H9 (cell line): ENCODE measurements at regions not wholly inside any gene's neighbourhood (a gene's known extent, or its start where the extent isn't known, plus 50 kb on each side); places are given as distances from the start of the nearest gene placed in this dataset.
"Not testable (repeated sequence)": the region's sequence is repeated elsewhere in the genome, so short reads cannot be mapped to it uniquely, and the experiment has no call there.

Experiments used
- DNase-seq: peaks from one replicate; pipeline ENCODE4 v3.0.0-alpha.2; 2017
- H2AFZ ChIP-seq: one replicate; pipeline ENCODE4 v1.6.1; 2013; ENCODE audit warnings: mild to moderate bottlenecking, low read length, control low read depth, moderate library complexity
- H2AK5ac ChIP-seq: 2 replicates; pipeline ENCODE4 v1.6.1; 2013; ENCODE audit warnings: low read length, control low read depth, mixed read lengths; ENCODE audit not compliant: insufficient read length
- H2BK120ac ChIP-seq: one replicate; pipeline ENCODE4 v1.6.1; 2013; ENCODE audit warnings: low read depth, mild to moderate bottlenecking, low read length, control low read depth, inconsistent platforms; ENCODE audit not compliant: poor library complexity, severe bottlenecking
- H2BK12ac ChIP-seq: 2 replicates; pipeline ENCODE4 v1.6.1; 2013; ENCODE audit warnings: low read length, control low read depth, mixed read lengths, low read depth; ENCODE audit not compliant: insufficient read length
- H2BK15ac ChIP-seq: 2 replicates; pipeline ENCODE4 v1.6.1; 2013; ENCODE audit warnings: low read depth, low read length, control low read depth
- H2BK20ac ChIP-seq: one replicate; pipeline ENCODE4 v1.6.1; 2013; ENCODE audit warnings: low read depth, mild to moderate bottlenecking, low read length, control low read depth, inconsistent platforms; ENCODE audit not compliant: poor library complexity, severe bottlenecking
- H2BK5ac ChIP-seq: 2 replicates; pipeline ENCODE4 v1.6.1; 2013; ENCODE audit warnings: low read length, control low read depth, mixed read lengths; ENCODE audit not compliant: insufficient read length
- H3K14ac ChIP-seq: 2 replicates; pipeline ENCODE4 v1.6.1; 2013; ENCODE audit warnings: low read length, control low read depth; ENCODE audit not compliant: insufficient read depth
- H3K18ac ChIP-seq: 2 replicates; pipeline ENCODE4 v1.6.1; 2013; ENCODE audit warnings: low read depth, mild to moderate bottlenecking, mixed read lengths, low read length, control low read depth; ENCODE audit not compliant: insufficient read length
- H3K23ac ChIP-seq: 2 replicates; pipeline ENCODE4 v1.6.1; 2013; ENCODE audit warnings: low read length, control low read depth, mixed read lengths, low read depth; ENCODE audit not compliant: insufficient read length
- H3K23me2 ChIP-seq: 2 replicates; pipeline ENCODE4 v1.6.1; 2013; ENCODE audit warnings: low read depth, mild to moderate bottlenecking, mixed read lengths, low read length, control low read depth; ENCODE audit not compliant: insufficient read length, poor library complexity, severe bottlenecking
- H3K27ac ChIP-seq: 2 replicates; pipeline ENCODE4 v1.5.1; 2013; ENCODE audit warnings: low read length, control low read depth, mixed read lengths, low read depth; ENCODE audit not compliant: insufficient read length
- H3K27me3 ChIP-seq: 2 replicates; pipeline ENCODE4 v1.6.1; 2013; ENCODE audit warnings: low read length, control low read depth, inconsistent platforms; ENCODE audit not compliant: insufficient read depth
- H3K4ac ChIP-seq: 2 replicates; pipeline ENCODE4 v1.6.1; 2013; ENCODE audit warnings: low read depth, mild to moderate bottlenecking, control low read depth, inconsistent platforms, low read length, moderate library complexity
- H3K4me1 ChIP-seq: 2 replicates; pipeline ENCODE4 v1.6.1; 2013; ENCODE audit warnings: low read length, control low read depth, inconsistent platforms; ENCODE audit not compliant: insufficient read depth
- H3K4me2 ChIP-seq: 2 replicates; pipeline ENCODE4 v1.6.1; 2013; ENCODE audit warnings: low read length, control low read depth, mixed read lengths; ENCODE audit not compliant: insufficient read length, insufficient read depth
- H3K56ac ChIP-seq: 2 replicates; pipeline ENCODE4 v1.6.1; 2013; ENCODE audit warnings: low read depth, mild to moderate bottlenecking, mixed read lengths, low read length, control low read depth; ENCODE audit not compliant: insufficient read length
- H3K79me1 ChIP-seq: 2 replicates; pipeline ENCODE4 v1.6.1; 2013; ENCODE audit warnings: low read depth, mild to moderate bottlenecking, moderate library complexity, low read length, control low read depth, inconsistent platforms; ENCODE audit not compliant: insufficient read depth, poor library complexity, severe bottlenecking
- H3K79me2 ChIP-seq: 2 replicates; pipeline ENCODE4 v1.6.1; 2013; ENCODE audit warnings: low read length, control low read depth, inconsistent platforms; ENCODE audit not compliant: insufficient read depth
- H3K9ac ChIP-seq: 2 replicates; pipeline ENCODE4 v1.6.1; 2013; ENCODE audit warnings: low read length, control low read depth, mixed read lengths; ENCODE audit not compliant: insufficient read length; ENCODE audit errors: extremely low read depth
- H3K9me3 ChIP-seq: one replicate; pipeline ENCODE4 v1.6.1; 2013; ENCODE audit warnings: low read depth, low read length, inconsistent platforms; ENCODE audit not compliant: control insufficient read depth
- H3T11ph ChIP-seq: one replicate; pipeline ENCODE4 v1.6.1; 2013; ENCODE audit warnings: mild to moderate bottlenecking, low read length, control low read depth, inconsistent platforms
- H4K20me1 ChIP-seq: one replicate; pipeline ENCODE4 v1.6.1; 2013; ENCODE audit not compliant: control insufficient read depth, insufficient read length, insufficient read depth
- H4K5ac ChIP-seq: 2 replicates; pipeline ENCODE4 v1.6.1; 2013; ENCODE audit warnings: low read depth, mild to moderate bottlenecking, mixed read lengths, low read length, control low read depth; ENCODE audit not compliant: insufficient read length
- H4K8ac ChIP-seq: replicated peaks from 2 replicates; pipeline ENCODE4 v1.6.1; 2013; ENCODE audit warnings: low read length, control low read depth, mixed read lengths, low read depth; ENCODE audit not compliant: insufficient read length
- H4K91ac ChIP-seq: 2 replicates; pipeline ENCODE4 v1.6.1; 2013; ENCODE audit warnings: low read depth, mild to moderate bottlenecking, moderate library complexity, mixed read lengths, low read length, control low read depth; ENCODE audit not compliant: insufficient read length
- H3K27ac Mint-ChIP-seq, 3 experiments: 2 replicates in 2 of 3; 3 replicates in 1 of 3; pipeline ENCODE4 v1.8.0; 2020 to 2021; ENCODE audit warnings: mixed read lengths in 3 of 3, mild to moderate bottlenecking in 1 of 3, moderate library complexity in 1 of 3
- H3K27me3 Mint-ChIP-seq: 2 replicates; pipeline ENCODE4 v1.8.0; 2021; ENCODE audit warnings: low read depth, mild to moderate bottlenecking, moderate library complexity, mixed read lengths
- H3K36me3 Mint-ChIP-seq, 3 experiments: 2 replicates in 2 of 3; 3 replicates in 1 of 3; pipeline ENCODE4 v1.8.0; 2020 to 2021; ENCODE audit warnings: low read depth in 3 of 3, mixed read lengths in 3 of 3; ENCODE audit not compliant: insufficient read depth in 1 of 3
- H3K4me1 Mint-ChIP-seq, 2 experiments: 2 replicates each; pipeline ENCODE4 v1.8.0; 2020; ENCODE audit warnings: mixed read lengths in 2 of 2
- H3K4me3 Mint-ChIP-seq, 2 experiments: 2 replicates in 1 of 2; 3 replicates in 1 of 2; pipeline ENCODE4 v1.8.0; 2020 to 2021; ENCODE audit warnings: mild to moderate bottlenecking in 2 of 2, mixed read lengths in 2 of 2, moderate library complexity in 1 of 2
- H3K9me3 Mint-ChIP-seq, 2 experiments: 2 replicates in 1 of 2; 3 replicates in 1 of 2; pipeline ENCODE4 v1.8.0; 2020; ENCODE audit warnings: mild to moderate bottlenecking in 2 of 2, mixed read lengths in 2 of 2, moderate library complexity in 1 of 2
- CTCF ChIP-seq: fragments of 200-600 bp; sonication (generic); conservative IDR thresholded peaks from 3 replicates; pipeline ENCODE4 v1.8.0; 2021; ENCODE audit warnings: antibody characterized with exemption, mild to moderate bottlenecking
- WGBS: extraction: QIAGEN DNeasy Blood & Tissue Kit; methylation state at CpG from one replicate; pipeline ENCODE4 v1.1.7; 2013; ENCODE audit warnings: missing lambda C conversion rate, low lambda C conversion rate, mixed read lengths; ENCODE audit not compliant: insufficient read length; ENCODE audit errors: extremely low coverage; 5-methylcytosine and 5-hydroxymethylcytosine counted together

GRCh38 chr7:69445541-69445940 lies 152.7 kb upstream of the AUTS2 start:
- Histone ChIP-seq H2BK15ac (no peak overlapping the region), H3K4ac (no peak overlapping the region), H3K79me1 (no peaks in the 10 kb centered on the region), H3K27ac (no peak overlapping the region), H3K23ac (no peak overlapping the region), H3K27me3 (peaks cover 2% of the 10 kb centered on the region; the same call in 1 of the 2 replicates), H3K9ac (no peak overlapping the region), H3K23me2 (no peaks in the 10 kb centered on the region), H2BK120ac (no peak overlapping the region), H3K9me3 (no peaks in the 10 kb centered on the region), H4K8ac (no peak overlapping the region), H3K18ac (no peak overlapping the region), H3K56ac (no peak overlapping the region), H2AFZ (no peak overlapping the region), H3T11ph (no peak overlapping the region), H4K20me1 (no peaks in the 10 kb centered on the region), H3K4me1 (peaks cover 3% of the 10 kb centered on the region; the same call in 1 of the 2 replicates), H3K79me2 (no peaks in the 10 kb centered on the region), H3K4me2 (no peak overlapping the region), H2BK5ac (no peak overlapping the region), H2AK5ac (no peak overlapping the region), H4K91ac (no peak overlapping the region), H4K5ac (no peak overlapping the region), H3K14ac (no peak overlapping the region), H2BK12ac (no peak overlapping the region), H2BK20ac (no peak overlapping the region)
- Mint-ChIP-seq H3K27me3 (peaks cover 65% of the 10 kb centered on the region), H3K4me3 (no peak overlapping the region), H3K36me3 (peaks cover 0 to 7% (median 7%) of the 10 kb centered on the region in 3 experiments; a peak in 5 of 7 replicates), H3K27ac (no peak overlapping the region), H3K9me3 (peaks cover 0 to 4% of the 10 kb centered on the region in 2 experiments; a peak in 3 of 5 replicates), H3K4me1 (peaks cover 25 to 28% of the 10 kb centered on the region in 2 experiments)
- WGBS = no CpG with 5 or more reads among the region's 11 CpGs
- no peak for TF ChIP-seq CTCF
- DNase-seq = no peak

- H3K27ac ChIP-seq, H3K23me2 ChIP-seq, H3K23ac ChIP-seq, H4K20me1 ChIP-seq, H3K27me3 ChIP-seq, H3T11ph ChIP-seq, H2BK5ac ChIP-seq, H3K79me1 ChIP-seq, H4K8ac ChIP-seq, H3K14ac ChIP-seq, H4K91ac ChIP-seq, H3K36me3 Mint-ChIP-seq, H3K4me3 Mint-ChIP-seq, H3K4me2 ChIP-seq, H3K9ac ChIP-seq, H2BK12ac ChIP-seq, H3K4me1 ChIP-seq, H3K27ac Mint-ChIP-seq, H3K9me3 ChIP-seq, H3K79me2 ChIP-seq, H3K56ac ChIP-seq, H3K9me3 Mint-ChIP-seq, H2BK20ac ChIP-seq, H2BK120ac ChIP-seq, H3K4ac ChIP-seq, H4K5ac ChIP-seq, H2AFZ ChIP-seq, DNase-seq, H3K18ac ChIP-seq, H2BK15ac ChIP-seq, H2AK5ac ChIP-seq: not testable (repeated sequence)
- Mint-ChIP-seq H3K27me3 (peaks cover 72% of the 10 kb centered on the region), H3K4me1 (peaks cover 29 to 32% of the 10 kb centered on the region in 2 experiments)
- WGBS = no CpG with 5 or more reads among the region's 7 CpGs
Observed at GRCh38 chr7:69446213-69446612, 152.1 kb upstream of the AUTS2 start.
